IMR-90 (cell line): ENCODE measurements at regions not wholly inside any gene's neighbourhood (a gene's known extent, or its start where the extent isn't known, plus 50 kb on each side); places are given as distances from the start of the nearest gene placed in this dataset.

ENCODE experiments used
- ATAC-seq: fragments of 200-7000 bp; cut with Tn5 transposase; 2 replicates; pipeline ENCODE4 v1.9.1; 2020; ENCODE audit warnings: low read depth, mild to moderate bottlenecking, moderate library complexity
- BruUV-seq: library from RNA; stranded (reverse); fragments of 400-500 nt; replicated peaks from 2 replicates; lab custom pipeline; 2021; lab: Mats Ljungman, UMichigan
- CTCF ChIA-PET: fragments of 300-600 bp; formaldehyde crosslinking; extraction: SDS; loops from one replicate; lab custom pipeline; 2021; ENCODE audit warnings: antibody characterized with exemption; lab: Yijun Ruan, JAX
- POLR2A ChIA-PET: fragments of 300-600 bp; sonication (Branson Sonifier 250); formaldehyde crosslinking; loops from one replicate; lab custom pipeline; 2022; ENCODE audit warnings: antibody characterized with exemption; ENCODE audit not compliant: unreplicated experiment; lab: Charles Lee
- DNase-seq: peaks from one replicate; pipeline ENCODE4 v3.0.0; 2013
- H2AFZ ChIP-seq: replicated peaks from 2 replicates; pipeline ENCODE3; 2013; ENCODE audit warnings: low read length, mild to moderate bottlenecking; ENCODE audit not compliant: poor library complexity
- H2AK5ac ChIP-seq: 2 replicates; pipeline ENCODE4 v1.6.1; 2013; ENCODE audit warnings: low read depth, low read length, inconsistent platforms
- H2AK9ac ChIP-seq: replicated peaks from 2 replicates; pipeline ENCODE3; 2013; ENCODE audit warnings: mild to moderate bottlenecking, low read depth, low read length, moderate library complexity; ENCODE audit not compliant: poor library complexity
- H2BK120ac ChIP-seq: 2 replicates; pipeline ENCODE4 v1.6.1; 2013; ENCODE audit warnings: low read depth, low read length, inconsistent platforms
- H2BK15ac ChIP-seq: 3 replicates; pipeline ENCODE4 v1.6.1; 2013; ENCODE audit warnings: low read depth, low read length, inconsistent platforms
- H2BK20ac ChIP-seq: 2 replicates; pipeline ENCODE4 v1.6.1; 2013; ENCODE audit warnings: low read depth, mild to moderate bottlenecking, inconsistent platforms, low read length, moderate library complexity
- H2BK5ac ChIP-seq: 2 replicates; pipeline ENCODE4 v1.6.1; 2013; ENCODE audit warnings: mild to moderate bottlenecking, low read depth, low read length, inconsistent platforms; ENCODE audit not compliant: poor library complexity, severe bottlenecking
- H3K14ac ChIP-seq: replicated peaks from 2 replicates; pipeline ENCODE4 v1.6.1; 2013; ENCODE audit warnings: low read depth, low read length, inconsistent platforms
- H3K18ac ChIP-seq: 2 replicates; pipeline ENCODE4 v1.6.1; 2013; ENCODE audit warnings: low read depth, low read length, control low read depth
- H3K23ac ChIP-seq: 2 replicates; pipeline ENCODE4 v1.6.1; 2013; ENCODE audit warnings: low read depth, low read length, inconsistent platforms
- H3K27ac ChIP-seq: 2 replicates; pipeline ENCODE4 v1.5.1; 2013; ENCODE audit warnings: mild to moderate bottlenecking, control low read depth, low read length; ENCODE audit not compliant: insufficient read depth
- H3K27me3 ChIP-seq: 2 replicates; pipeline ENCODE4 v1.6.1; 2013; ENCODE audit warnings: low read length; ENCODE audit not compliant: control insufficient read depth, insufficient read depth
- H3K36me3 ChIP-seq: 2 replicates; pipeline ENCODE4 v1.6.1; 2013; ENCODE audit warnings: low read length, mixed read lengths; ENCODE audit not compliant: control insufficient read depth, insufficient read depth
- H3K4ac ChIP-seq: 2 replicates; pipeline ENCODE4 v1.6.1; 2013; ENCODE audit warnings: low read depth, low read length, inconsistent platforms
- H3K4me1 ChIP-seq: 2 replicates; pipeline ENCODE4 v1.6.1; 2013; ENCODE audit warnings: low read length, mixed read lengths; ENCODE audit not compliant: control insufficient read depth, insufficient read depth
- H3K4me2 ChIP-seq: 2 replicates; pipeline ENCODE4 v1.6.1; 2013; ENCODE audit warnings: low read depth, mild to moderate bottlenecking, control low read depth, low read length, moderate library complexity
- H3K4me3 ChIP-seq: 2 replicates; pipeline ENCODE4 v1.5.1; 2013; ENCODE audit warnings: low read depth, mild to moderate bottlenecking, control low read depth, low read length, moderate library complexity; ENCODE audit not compliant: insufficient read depth
- H3K56ac ChIP-seq: 2 replicates; pipeline ENCODE4 v1.6.1; 2013; ENCODE audit warnings: low read length, inconsistent platforms; ENCODE audit not compliant: insufficient read depth; ENCODE audit errors: extremely low read depth
- H3K79me1 ChIP-seq, 2 experiments: 2 replicates each; pipeline ENCODE4 v1.6.1; 2013; ENCODE audit warnings: low read length in 2 of 2, inconsistent platforms in 1 of 2, low read depth in 1 of 2
- H3K9ac ChIP-seq: 2 replicates; pipeline ENCODE4 v1.6.1; 2013; ENCODE audit warnings: low read depth, low read length, control low read depth
- H3K9me1 ChIP-seq: 2 replicates; pipeline ENCODE4 v1.6.1; 2013; ENCODE audit warnings: low read length, inconsistent platforms; ENCODE audit not compliant: insufficient read depth
- H3K9me3 ChIP-seq: 2 replicates; pipeline ENCODE4 v1.6.1; 2013; ENCODE audit warnings: low read length; ENCODE audit not compliant: control insufficient read depth, insufficient read depth
- H4K20me1 ChIP-seq: 2 replicates; pipeline ENCODE4 v1.6.1; 2013; ENCODE audit warnings: low read length, inconsistent platforms; ENCODE audit not compliant: insufficient read depth
- H4K5ac ChIP-seq: 2 replicates; pipeline ENCODE4 v1.6.1; 2013; ENCODE audit warnings: mild to moderate bottlenecking, low read depth, low read length, control low read depth
- H4K8ac ChIP-seq, 2 experiments: 2 replicates each; pipeline ENCODE4 v1.6.1; 2013; ENCODE audit warnings: low read depth in 2 of 2, low read length in 2 of 2, control low read depth in 1 of 2, inconsistent platforms in 1 of 2
- H4K91ac ChIP-seq: 2 replicates; pipeline ENCODE4 v1.6.1; 2013; ENCODE audit warnings: low read depth, low read length, inconsistent platforms; ENCODE audit not compliant: insufficient read depth
- MAZ ChIP-seq: IDR thresholded peaks from 2 replicates; pipeline ENCODE4 v1.6.1; 2012; ENCODE audit warnings: low read depth, mild to moderate bottlenecking, low read length, improper control_type of control experiment, moderate library complexity, borderline replicate concordance
- NFE2L2 ChIP-seq: fragments of 150-350 bp; IDR thresholded peaks from 2 replicates; pipeline ENCODE4 v1.6.1; 2016; ENCODE audit warnings: low read depth, mild to moderate bottlenecking, low read length
- dilution Hi-C: fragments of 300-500 bp; cut with HindIII; formaldehyde crosslinking; loops from one replicate; pipeline ENCODE4 v1.14.3; 2018; ENCODE audit warnings: low sequenced_read_pairs; ENCODE audit not compliant: unreplicated experiment
- in situ Hi-C: fragments of 300-500 bp; cut with MboI; formaldehyde crosslinking; loops from 3 replicates; pipeline ENCODE4 v1.14.3; 2019; ENCODE audit warnings: low sequenced_read_pairs, inconsistent platforms, mixed read lengths
- intact Hi-C: fragments of 100-400 bp; cut with micrococcal nuclease; formaldehyde crosslinking; loops from 2 replicates; pipeline ENCODE4 v1.10.0; 2022

GRCh38 chr20:63077705-63078104 lies 70.9 kb upstream of the BHLHE23 start:
- Histone ChIP-seq H4K91ac (no peak overlapping the region), H2BK120ac (no peak overlapping the region), H3K23ac (no peak overlapping the region), H3K4me3 (no peak overlapping the region), H4K8ac (no peak overlapping the region), H3K79me1 (no peaks in the 10 kb centered on the region), H2BK20ac (no peak overlapping the region), H3K18ac (no peak overlapping the region), H3K4ac (no peak overlapping the region), H3K4me2 (no peak overlapping the region), H2AFZ (no peak overlapping the region), H2AK9ac (no peak overlapping the region), H3K27me3 (peaks cover 7% of the 10 kb centered on the region), H2BK5ac (no peak overlapping the region), H3K14ac (no peak overlapping the region), H3K4me1 (no peaks in the 10 kb centered on the region), H3K56ac (no peak overlapping the region), H2BK15ac (no peak overlapping the region), H3K9ac (no peak overlapping the region), H3K9me1 (no peaks in the 10 kb centered on the region), H4K5ac (no peak overlapping the region), H2AK5ac (no peak overlapping the region), H3K27ac (no peak overlapping the region), H4K20me1 (no peaks in the 10 kb centered on the region), H3K9me3 (no peaks in the 10 kb centered on the region), H3K36me3 (no peaks in the 10 kb centered on the region)
- DNase-seq (no peak), ATAC-seq (no peak)
- ChIA-PET POLR2A (no interaction called here), CTCF (no interaction called here)
- TF ChIP-seq MAZ (no peak), NFE2L2 (no peak)
- no TSS peak for BruUV-seq
- dilution Hi-C loops, result no loop called here
- intact Hi-C loops, result no loop called here
- in situ Hi-C loops, result no loop called here
